IPS-NIHi11 (cell line): ENCODE measurements at regions not wholly inside any gene's neighbourhood (a gene's known extent, or its start where the extent isn't known, plus 50 kb on each side); places are given as distances from the start of the nearest gene placed in this dataset.
A peak's percentile ranks its signal among the peaks of the same experiment; 100 is the strongest.
"Not testable (repeated sequence)": the region's sequence is repeated elsewhere in the genome, so short reads cannot be mapped to it uniquely, and the experiment has no call there.

ENCODE experiments used
- DNase-seq: peaks from one replicate; pipeline ENCODE4 v3.0.0; 2012; ENCODE audit warnings: mixed read lengths, low spot score

DNA sequence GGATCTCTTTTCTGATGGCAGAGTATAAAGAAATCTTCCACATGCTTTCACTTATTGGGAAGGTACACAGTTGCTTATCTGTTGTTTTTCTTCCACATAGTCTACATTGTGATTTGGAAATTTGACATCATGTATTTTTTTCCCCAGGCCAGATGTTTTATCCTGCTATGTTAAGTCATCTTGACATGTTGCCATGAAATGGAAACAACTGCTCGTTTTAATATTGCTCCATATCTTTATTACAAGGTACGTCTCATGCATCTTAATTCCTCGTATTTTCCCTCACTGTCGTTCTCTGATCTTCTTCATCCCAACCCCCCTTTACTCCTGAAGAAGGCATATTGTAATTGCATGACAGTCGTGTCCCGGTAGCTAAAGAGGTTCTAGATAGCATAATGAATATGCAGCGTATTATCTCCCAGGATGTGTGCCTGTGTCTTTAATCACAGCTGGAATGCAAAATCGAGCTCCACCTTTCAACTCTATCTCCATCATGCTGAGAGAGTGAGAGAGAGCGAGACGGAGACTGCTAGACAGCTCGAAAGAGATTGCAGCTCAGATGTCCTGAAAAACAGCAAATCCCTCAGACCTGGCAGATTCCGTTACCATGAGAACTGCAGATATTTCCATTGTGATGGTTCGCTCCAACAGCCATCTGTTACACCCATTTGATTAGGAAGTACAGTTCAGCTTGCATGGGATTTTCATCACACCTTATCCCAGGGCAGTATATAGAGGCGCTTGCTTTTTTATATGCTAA, 281.7 kb downstream of the TMEM38B start:
- no peak for DNase-seq

DNA sequence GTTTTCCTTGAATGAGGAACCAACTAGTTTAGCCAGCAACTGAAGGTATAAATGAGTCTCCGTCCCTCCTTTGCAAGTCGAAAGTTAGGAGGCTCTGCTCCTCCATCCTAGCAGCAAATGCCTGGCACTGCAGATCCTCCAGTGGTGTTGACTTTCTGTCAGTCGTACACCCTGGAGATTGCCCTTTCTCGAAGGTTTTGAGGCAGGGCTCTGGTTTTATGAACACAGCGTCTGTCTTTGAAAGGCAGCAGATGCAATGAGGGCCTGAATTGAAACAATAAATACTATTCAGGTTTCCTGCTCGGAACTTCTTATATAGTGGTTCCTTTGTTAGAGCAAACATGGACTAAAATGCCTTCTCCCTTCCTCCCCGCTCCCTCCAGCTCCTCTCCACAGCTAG, 284.0 kb downstream of the TMEM38B start:
- no peak for DNase-seq

- DNase-seq, result no peak
Measured at GRCh38 chr9:105978826-105979225, 284.5 kb downstream of the TMEM38B start.

- DNase-seq, result no peak
Measured at GRCh38 chr9:105979290-105979689, 284.9 kb downstream of the TMEM38B start.

GRCh38 chr9:105984714-105985113, 290.4 kb downstream of the TMEM38B start:
- DNase-seq, result no peak

GRCh38 chr9:105993116-105993854, 298.9 kb downstream of the TMEM38B start:
- DNase-seq, result no peak

DNA sequence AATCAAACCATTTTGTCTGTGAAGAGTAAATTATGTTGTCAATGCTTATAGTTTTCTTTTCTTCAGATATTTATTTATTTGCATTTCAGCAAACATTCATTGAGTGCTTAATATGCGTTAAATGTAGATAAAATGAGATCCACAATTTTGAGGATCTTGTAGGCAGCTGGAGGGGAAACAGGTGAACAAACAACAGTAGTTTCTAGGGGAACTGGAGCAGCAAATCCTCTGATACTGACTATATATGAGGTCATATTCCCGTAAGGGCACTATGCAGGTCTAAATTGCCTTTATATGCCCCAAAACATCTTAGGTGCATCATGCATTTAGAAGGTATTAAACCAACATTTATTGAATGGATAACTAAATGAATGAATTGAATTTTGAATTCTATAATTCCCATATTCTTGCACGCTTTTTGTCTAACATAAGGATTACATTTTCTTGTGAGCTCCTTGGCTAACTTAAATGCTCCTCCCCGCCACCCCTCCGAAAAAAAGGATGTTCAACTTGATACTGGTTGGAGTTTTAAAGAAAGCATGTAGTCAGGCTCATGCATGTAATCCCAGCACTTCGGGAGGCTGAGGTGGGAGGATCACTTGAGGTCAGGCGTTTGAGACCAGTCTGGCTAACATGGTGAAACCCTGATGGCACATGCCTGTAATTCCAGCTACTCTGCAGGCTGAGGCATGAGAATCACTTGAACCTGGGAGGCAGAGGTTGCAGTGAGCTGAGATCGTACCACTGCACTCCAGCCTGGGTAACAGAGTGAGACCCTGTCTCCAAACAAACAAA, 299.8 kb downstream of the TMEM38B start:
- DNase-seq, result no peak

GRCh38 chr9:105994970-105995369, 300.6 kb downstream of the TMEM38B start:
- no peak for DNase-seq

DNA sequence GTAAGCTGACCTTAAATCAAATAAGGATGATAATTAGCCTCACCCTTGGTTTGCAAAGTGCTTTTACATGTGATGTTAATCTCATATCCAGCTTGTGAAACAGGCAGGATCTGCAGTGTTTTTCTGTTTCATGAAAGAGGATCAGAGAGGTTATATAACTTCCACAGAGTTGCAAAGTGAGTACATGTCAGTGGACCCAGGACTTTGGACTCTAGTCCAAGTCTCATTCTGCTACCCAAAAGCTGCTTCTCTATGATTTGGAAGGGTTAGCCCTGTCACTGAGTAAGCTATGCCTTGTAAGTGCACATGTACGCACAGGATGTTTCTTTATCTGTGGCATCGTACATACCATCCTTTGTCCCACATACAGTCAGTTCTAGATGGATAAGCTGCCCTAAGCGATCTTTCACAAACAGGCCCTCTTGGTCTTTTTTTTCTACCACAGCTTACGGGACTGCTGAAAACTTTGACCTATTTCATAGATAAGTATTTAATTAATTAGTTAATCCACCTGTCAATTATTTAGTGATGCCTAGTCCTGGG, 322.9 kb downstream of the TMEM38B start:
- DNase-seq, result no peak

GRCh38 chr9:106019039-106019680, 324.8 kb downstream of the TMEM38B start:
- no peak for DNase-seq

DNA sequence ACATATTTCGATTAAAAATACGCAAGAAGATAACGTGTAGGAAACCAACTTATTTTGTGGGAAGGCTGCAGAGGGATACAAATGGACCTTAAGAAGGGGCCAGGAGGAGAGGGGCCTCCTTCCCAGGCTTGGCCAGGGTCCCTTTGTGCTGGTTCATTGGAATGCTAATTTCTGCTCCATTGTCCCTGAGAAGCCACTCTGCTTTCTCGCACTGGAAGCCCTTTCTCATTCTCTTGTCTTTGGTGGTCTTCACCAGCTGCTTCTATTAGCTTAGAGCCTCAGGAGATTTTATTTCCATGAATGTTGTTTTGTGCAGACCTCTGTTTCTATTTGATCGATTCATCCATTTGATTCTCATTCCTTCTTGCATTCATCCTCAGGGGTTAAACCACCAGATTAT, 325.4 kb downstream of the TMEM38B start:
- peak; percentile 38 for DNase-seq

- no peak for DNase-seq
Measured at GRCh38 chr9:106020186-106020585, 325.8 kb downstream of the TMEM38B start.

DNA sequence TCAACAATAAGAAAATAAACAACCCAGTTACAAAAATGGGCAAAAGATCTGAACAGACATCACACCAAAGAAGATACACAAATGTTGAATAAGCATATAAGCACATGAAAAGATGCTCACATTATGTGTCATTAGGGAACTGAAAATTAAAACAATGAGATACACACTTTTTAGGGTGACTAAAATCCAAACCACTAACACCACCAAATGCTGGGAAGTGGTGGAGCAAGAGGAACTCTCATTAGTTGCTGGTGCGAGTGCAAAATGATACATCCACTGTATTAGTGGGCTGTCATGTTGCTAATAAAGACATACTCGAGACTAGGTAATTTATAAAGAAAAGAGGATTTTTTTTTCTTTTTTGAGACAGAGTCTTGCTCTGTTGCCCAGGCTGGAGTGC, 329.1 kb downstream of the TMEM38B start:
- no peak for DNase-seq

DNA sequence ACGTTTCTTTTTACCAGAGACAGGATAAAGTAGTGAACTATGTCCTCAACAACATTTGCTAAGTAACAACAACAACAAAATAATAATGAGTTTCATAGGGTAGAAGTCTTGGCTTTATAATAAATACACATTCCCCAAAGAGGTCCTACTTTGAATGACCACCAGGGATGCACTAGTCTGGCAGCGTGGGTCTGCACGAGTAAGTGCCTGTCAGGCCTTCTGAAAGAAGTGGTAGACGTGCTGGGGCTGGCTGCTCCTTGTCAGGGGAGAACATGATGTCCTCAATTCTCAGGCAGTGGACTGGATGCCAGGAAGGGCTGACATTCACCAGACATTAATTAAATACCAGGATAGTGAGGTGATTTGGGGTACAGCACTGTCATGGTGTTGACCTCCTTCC, 331.1 kb downstream of the TMEM38B start:
- peak; percentile 26 for DNase-seq

DNA sequence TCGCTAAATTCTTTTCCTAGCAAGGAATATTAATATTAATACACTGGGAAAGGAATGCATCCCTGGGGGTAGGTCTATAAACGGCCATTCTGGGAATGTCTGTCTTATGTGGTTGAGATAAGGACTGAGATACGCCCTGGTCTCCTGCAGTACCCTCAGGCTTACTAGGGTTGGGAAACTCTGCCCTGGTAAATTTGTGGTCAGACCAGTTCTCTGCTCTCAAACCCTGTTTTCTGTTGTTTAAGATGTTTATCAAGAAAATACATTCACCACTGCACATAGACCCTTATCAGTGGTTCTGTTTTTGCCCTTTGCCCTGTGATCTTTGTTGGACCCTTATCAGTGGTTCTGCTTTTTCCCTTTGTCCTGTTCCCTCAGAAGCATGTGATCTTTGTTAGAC, 335.8 kb downstream of the TMEM38B start:
- not testable (repeated sequence) for DNase-seq

DNA sequence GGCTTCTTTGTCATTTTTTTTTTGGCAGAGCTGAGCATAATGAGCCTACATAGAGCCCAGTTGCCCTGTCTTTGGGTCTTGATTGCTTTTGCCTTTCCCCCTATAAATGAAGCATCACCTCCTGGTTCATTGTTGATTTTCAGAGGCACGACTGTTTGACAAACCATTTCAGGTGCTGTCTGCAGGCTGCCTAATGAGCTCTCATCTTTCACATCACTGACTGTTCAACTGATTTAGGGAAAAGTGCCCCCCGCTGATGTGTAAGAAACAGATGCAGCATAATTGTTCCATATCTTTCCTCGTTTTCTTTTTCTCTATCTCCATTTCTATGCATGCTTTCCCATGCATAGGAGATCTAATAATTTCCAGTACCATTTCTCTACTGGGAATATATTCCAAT, 338.6 kb downstream of the TMEM38B start:
- no peak for DNase-seq

- DNase-seq, result no peak
Measured at GRCh38 chr9:106035806-106036205, 341.5 kb downstream of the TMEM38B start.

GRCh38 chr9:106038266-106039001, 344.1 kb downstream of the TMEM38B start:
- DNase-seq, result no peak

GRCh38 chr9:106039151-106039935, 345.0 kb downstream of the TMEM38B start:
- DNase-seq, result no peak

DNA sequence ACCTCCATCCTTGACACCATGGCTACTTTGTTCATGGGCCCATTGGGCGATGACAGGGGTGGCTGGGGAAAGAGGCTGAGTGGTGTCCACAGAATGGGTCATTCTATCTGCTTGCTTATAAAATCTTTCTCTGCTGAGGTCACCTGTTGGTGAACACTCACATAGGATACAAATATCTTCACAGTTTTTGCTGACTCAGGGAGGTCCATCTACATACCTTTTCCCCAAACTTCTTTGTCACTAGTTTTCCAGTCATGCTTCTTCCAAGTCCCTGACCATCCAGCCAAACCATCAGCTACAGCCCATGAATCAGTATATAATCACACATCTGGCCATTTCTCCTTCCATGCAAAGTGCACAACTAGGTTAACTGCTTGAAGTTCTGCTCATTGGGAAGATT, 347.6 kb downstream of the TMEM38B start:
- not testable (repeated sequence) for DNase-seq
